Spleen (tissue), 11 donors: ENCODE measurements at regions not wholly inside any gene's neighbourhood (a gene's known extent, or its start where the extent isn't known, plus 50 kb on each side); places are given as distances from the start of the nearest gene placed in this dataset.
"Not testable (repeated sequence)": the region's sequence is repeated elsewhere in the genome, so short reads cannot be mapped to it uniquely, and the experiment has no call there.

Experiments used
- DNase-seq: peaks from one replicate; pipeline ENCODE4 v3.0.0-alpha.2; 2020
- H3K27ac ChIP-seq, 8 donors: fragments of 200-600 bp; sonication (generic) in 7 of 8; 1 replicate in 4 of 8; 2 replicates in 4 of 8; pipeline versions ENCODE4 v1.5.0 to v1.8.0; 2016 to 2021; ENCODE audit warnings: inconsistent platforms in 4 of 8, mild to moderate bottlenecking in 4 of 8, moderate library complexity in 1 of 8
- H3K27me3 ChIP-seq, 7 donors: fragments of 200-600 bp; sonication (generic) in 6 of 7; replicated peaks in 1 of 7; 1 replicate in 4 of 7; 2 replicates in 3 of 7; pipeline versions ENCODE4 v1.5.0 to v1.8.0; 2016 to 2021; ENCODE audit warnings: inconsistent platforms in 3 of 7, mild to moderate bottlenecking in 1 of 7
- H3K36me3 ChIP-seq, 6 donors: fragments of 200-600 bp; sonication (generic) in 5 of 6; 1 replicate in 4 of 6; 2 replicates in 2 of 6; pipeline versions ENCODE4 v1.5.0 to v1.8.0; 2016 to 2021; ENCODE audit warnings: inconsistent platforms in 2 of 6
- H3K4me1 ChIP-seq, 6 donors: fragments of 200-600 bp; sonication (generic) in 5 of 6; 1 replicate in 3 of 6; 2 replicates in 3 of 6; pipeline versions ENCODE4 v1.5.0 to v1.8.0; 2016 to 2021; ENCODE audit warnings: inconsistent platforms in 3 of 6
- H3K4me3 ChIP-seq, 8 donors: fragments of 200-600 bp; sonication (generic) in 7 of 8; 1 replicate in 4 of 8; 2 replicates in 4 of 8; pipeline versions ENCODE4 v1.5.0 to v1.8.0; 2016 to 2021; ENCODE audit warnings: inconsistent platforms in 4 of 8, mild to moderate bottlenecking in 4 of 8, moderate library complexity in 2 of 8
- H3K9me3 ChIP-seq, 8 donors: fragments of 200-600 bp; sonication (generic) in 7 of 8; 1 replicate in 4 of 8; 2 replicates in 4 of 8; pipeline versions ENCODE4 v1.5.0 to v1.8.0; 2016 to 2021; ENCODE audit warnings: inconsistent platforms in 4 of 8
- CTCF ChIP-seq, 11 experiments: fragments of 200-600 bp in 7 of 11; fragments of 450-650 bp in 4 of 11; sonication (generic) in 4 of 11; IDR thresholded peaks in 8 of 11; conservative IDR thresholded peaks in 3 of 11; 1 replicate in 7 of 11; 2 replicates in 4 of 11; pipeline versions ENCODE4 v1.4.0 to v1.8.0; 2016 to 2021; ENCODE audit warnings: antibody characterized with exemption in 11 of 11, inconsistent platforms in 4 of 11, mild to moderate bottlenecking in 1 of 11
- POLR2A ChIP-seq, 3 donors: fragments of 450-650 bp; IDR thresholded peaks; one replicate each; pipeline ENCODE4 v1.5.1; 2017; ENCODE audit warnings: antibody characterized with exemption in 3 of 3, mild to moderate bottlenecking in 1 of 3
- POLR2AphosphoS5 ChIP-seq, 3 donors: sonication (generic); formaldehyde crosslinking; IDR thresholded peaks; one replicate each; pipeline ENCODE4 v1.5.1; 2017; ENCODE audit warnings: antibody characterized with exemption in 3 of 3
- WGBS, 5 donors: extraction: QIAGEN DNeasy Blood & Tissue Kit in 3 of 5; methylation state at CpG; one replicate each; pipeline versions ENCODE4 v1.1.5 to v1.1.7; 2013 to 2018; 5-methylcytosine and 5-hydroxymethylcytosine counted together
- intact Hi-C: fragments of 100-400 bp; cut with DNase I; formaldehyde crosslinking; loops from one replicate; pipeline ENCODE4 v1.15.0; 2023; ENCODE audit warnings: low total_unique reads
- donor health status: healthy with polysubstance abuse.
- donor health status: DM: no; HTN: no; CAD: no; lungs with moderate emphysema.
- donor health status: DM: no; HTN: no; CAD: no.
- donor health status: Bipolar disorder and iron deficiency.
- donor health status: healthy.
- donor health status: DM: no; HTN: no; CAD: no.
- donor health status: DM: yes; HTN: yes; CAD: no.

GRCh38 chrX:14351611-14352303 is 177.6 kb upstream of the GLRA2 start:
- TF ChIP-seq CTCF (IDR thresholded peaks at IDR 0.05 in 8 of 11, conservative IDR thresholded peaks at IDR 0.05 in 3 of 11): no peak
- TF ChIP-seq POLR2A (IDR thresholded peaks at IDR 0.05): no peak
- no peak for TF ChIP-seq POLR2AphosphoS5 (IDR thresholded peaks at IDR 0.05)
- 14 to 23% (median 21%) methylated on average over 5 of the region's 5 CpGs for WGBS, 5 donors
- H3K36me3 ChIP-seq: no peaks in the 10 kb centered on the region
- no peaks in the 10 kb centered on the region for H3K4me1 ChIP-seq
- peaks cover 0 to 10% (median 0%) of the 10 kb centered on the region in 8 donors for H3K9me3 ChIP-seq
- no peak overlapping the region for H3K27ac ChIP-seq
- H3K4me3 ChIP-seq: no peak overlapping the region
- intact Hi-C loops: no loop called here
- no peaks in the 10 kb centered on the region for H3K27me3 ChIP-seq
- DNase-seq: no peak

GRCh38 chrX:14347523-14347922 is 181.8 kb upstream of the GLRA2 start:
- intact Hi-C loops: no loop called here

GRCh38 chrX:14344172-14344940 is 185.0 kb upstream of the GLRA2 start:
- H3K4me3 ChIP-seq: no peak overlapping the region
- 30 to 55% (median 52%) methylated on average over 3 of the region's 3 CpGs for WGBS, 5 donors
- no peaks in the 10 kb centered on the region for H3K27me3 ChIP-seq
- no peak for DNase-seq
- H3K4me1 ChIP-seq: no peaks in the 10 kb centered on the region
- TF ChIP-seq CTCF (IDR thresholded peaks at IDR 0.05 in 8 of 11, conservative IDR thresholded peaks at IDR 0.05 in 3 of 11): no peak
- TF ChIP-seq POLR2A (IDR thresholded peaks at IDR 0.05): no peak
- TF ChIP-seq POLR2AphosphoS5 (IDR thresholded peaks at IDR 0.05): no peak
- H3K27ac ChIP-seq: no peak overlapping the region
- no peaks in the 10 kb centered on the region for H3K36me3 ChIP-seq
- intact Hi-C loops: no loop called here
- peaks cover 0 to 5% (median 0%) of the 10 kb centered on the region in 8 donors for H3K9me3 ChIP-seq

More at GRCh38 chrX:14347523-14347922, 181.8 kb upstream of the GLRA2 start:
- Histone ChIP-seq H3K4me1 (no peaks in the 10 kb centered on the region), H3K9me3 (peaks cover 0 to 10% (median 0%) of the 10 kb centered on the region in 8 donors), H3K27ac (no peak overlapping the region), H3K36me3 (no peaks in the 10 kb centered on the region), H3K4me3 (no peak overlapping the region), H3K27me3 (no peaks in the 10 kb centered on the region)
- no peak for DNase-seq
- TF ChIP-seq POLR2AphosphoS5 (IDR thresholded peaks at IDR 0.05) (no peak), POLR2A (IDR thresholded peaks at IDR 0.05) (no peak), CTCF (IDR thresholded peaks at IDR 0.05 in 8 of 11, conservative IDR thresholded peaks at IDR 0.05 in 3 of 11) (no peak)

- Histone ChIP-seq H3K9me3 (no peaks in the 10 kb centered on the region), H3K27ac (no peak overlapping the region), H3K27me3 (no peaks in the 10 kb centered on the region), H3K36me3 (no peaks in the 10 kb centered on the region), H3K4me3 (no peak overlapping the region), H3K4me1 (no peaks in the 10 kb centered on the region)
- no peak for DNase-seq
- WGBS, 5 donors: 76 to 100% (median 89%) methylated on average over 1 of the region's 1 CpG
- no peak for TF ChIP-seq POLR2A (IDR thresholded peaks at IDR 0.05)
- no peak for TF ChIP-seq CTCF (IDR thresholded peaks at IDR 0.05 in 8 of 11, conservative IDR thresholded peaks at IDR 0.05 in 3 of 11)
- TF ChIP-seq POLR2AphosphoS5 (IDR thresholded peaks at IDR 0.05): no peak
- intact Hi-C loops: no loop called here
These were observed 219.9 kb upstream of the GLRA2 start for GRCh38 chrX:14309431-14309830.

- H3K9me3 ChIP-seq, H3K4me3 ChIP-seq, H3K27me3 ChIP-seq, H3K36me3 ChIP-seq, H3K4me1 ChIP-seq, H3K27ac ChIP-seq, DNase-seq, intact Hi-C loops: not testable (repeated sequence)
- WGBS, 5 donors: 56 to 83% (median 64%) methylated on average over 3 of the region's 3 CpGs
These were observed 220.4 kb upstream of the GLRA2 start for GRCh38 chrX:14308976-14309375.
